HEK293T (cell line): ENCODE measurements at regions not wholly inside any gene's neighbourhood (a gene's known extent, or its start where the extent isn't known, plus 50 kb on each side); places are given as distances from the start of the nearest gene placed in this dataset.

Experiments used
- CTCF ChIA-PET: fragments of 350-600 bp; formaldehyde crosslinking; extraction: SDS; loops from one replicate; lab custom pipeline; 2021; ENCODE audit warnings: antibody characterized with exemption, inconsistent platforms; lab: Yijun Ruan, JAX
- POLR2A ChIA-PET: fragments of 350-600 bp; formaldehyde crosslinking; extraction: SDS; loops from one replicate; lab custom pipeline; 2020; ENCODE audit warnings: antibody characterized with exemption, inconsistent platforms; lab: Yijun Ruan, JAX
- DNase-seq: peaks from one replicate; pipeline ENCODE4 v3.0.0; 2012; ENCODE audit warnings: mixed read lengths; ENCODE audit errors: extremely low spot score
- ARNT ChIP-seq: fragments of 450-650 bp; IDR thresholded peaks from 2 replicates; pipeline ENCODE4 v1.6.1; 2017; ENCODE audit warnings: mild to moderate bottlenecking
- BHLHE40 ChIP-seq: fragments of 450-650 bp; IDR thresholded peaks from 2 replicates; pipeline ENCODE4 v1.6.1; 2016; ENCODE audit warnings: mild to moderate bottlenecking, moderate library complexity, borderline replicate concordance
- CTBP1 ChIP-seq: fragments of 450-650 bp; IDR thresholded peaks from 2 replicates; pipeline ENCODE4 v1.6.1; 2016; ENCODE audit warnings: borderline replicate concordance
- ELF4 ChIP-seq: fragments of 450-650 bp; IDR thresholded peaks from 2 replicates; pipeline ENCODE4 v1.6.1; 2017; ENCODE audit warnings: antibody characterized with exemption
- FOXA1 ChIP-seq: fragments of 450-650 bp; IDR thresholded peaks from 2 replicates; pipeline ENCODE4 v1.6.1; 2016; ENCODE audit warnings: mild to moderate bottlenecking
- FOXK2 ChIP-seq: fragments of 450-650 bp; IDR thresholded peaks from 2 replicates; pipeline ENCODE4 v1.6.1; 2016; ENCODE audit warnings: mild to moderate bottlenecking
- FOXM1 ChIP-seq: fragments of 450-650 bp; IDR thresholded peaks from 2 replicates; pipeline ENCODE4 v1.6.1; 2017; ENCODE audit warnings: mild to moderate bottlenecking, borderline replicate concordance
- HDGF ChIP-seq: fragments of 450-650 bp; IDR thresholded peaks from 2 replicates; pipeline ENCODE4 v1.6.1; 2017; ENCODE audit warnings: antibody characterized with exemption, borderline replicate concordance
- L3MBTL2 ChIP-seq: fragments of 450-650 bp; conservative IDR thresholded peaks from 2 replicates; pipeline ENCODE4 v1.6.1; 2016; ENCODE audit warnings: mild to moderate bottlenecking
- LEF1 ChIP-seq: fragments of 450-650 bp; IDR thresholded peaks from 2 replicates; pipeline ENCODE4 v1.6.1; 2017; ENCODE audit warnings: mild to moderate bottlenecking, borderline replicate concordance
- NFRKB ChIP-seq: fragments of 450-650 bp; IDR thresholded peaks from 2 replicates; pipeline ENCODE4 v1.6.1; 2016; ENCODE audit warnings: mild to moderate bottlenecking, moderate library complexity
- PKNOX1 ChIP-seq: fragments of 450-650 bp; IDR thresholded peaks from 2 replicates; pipeline ENCODE4 v1.6.1; 2016
- SP1 ChIP-seq: fragments of 450-650 bp; IDR thresholded peaks from 2 replicates; pipeline ENCODE4 v1.6.1; 2017
- SUZ12 ChIP-seq: fragments of 450-650 bp; IDR thresholded peaks from 2 replicates; pipeline ENCODE4 v1.6.1; 2016; ENCODE audit warnings: mild to moderate bottlenecking
- TARDBP ChIP-seq: fragments of 450-650 bp; IDR thresholded peaks from 2 replicates; pipeline ENCODE4 v1.6.1; 2016
- ZNF384 ChIP-seq: fragments of 450-650 bp; IDR thresholded peaks from 2 replicates; pipeline ENCODE4 v1.6.1; 2016

DNA sequence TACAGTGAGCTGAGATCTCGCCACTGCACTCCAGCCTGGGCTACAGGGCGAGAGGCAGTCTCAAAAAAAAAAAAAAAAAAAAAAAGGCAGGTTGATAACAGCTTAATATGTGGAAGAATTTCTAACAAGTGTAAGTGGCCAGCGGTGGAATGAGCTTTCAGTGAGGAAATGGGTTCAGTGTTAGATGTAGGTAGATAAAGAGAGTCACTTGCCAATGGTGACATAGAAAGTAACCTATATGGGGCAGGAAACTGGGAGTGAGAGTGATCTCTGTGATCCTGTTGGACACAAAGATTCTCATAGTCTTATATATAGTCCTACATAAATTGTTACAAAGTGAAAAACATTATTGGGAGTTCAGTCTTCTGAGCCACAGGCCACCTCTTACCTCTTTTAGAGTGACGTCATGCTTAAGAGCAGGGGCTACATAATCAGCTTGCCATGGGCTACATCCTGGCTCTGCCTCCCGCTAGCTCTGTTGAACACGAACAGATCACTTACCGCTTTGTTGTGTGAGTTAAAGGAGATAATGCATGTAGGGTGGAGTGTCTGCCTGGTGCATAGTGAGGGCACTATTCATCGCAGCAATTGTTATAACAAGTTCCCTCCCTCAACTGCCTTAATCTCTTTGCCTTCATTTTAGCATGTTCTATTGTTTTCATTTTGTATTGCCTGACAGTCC, 110.2 kb upstream of the ELAC2 start:
- TF ChIP-seq L3MBTL2 (no peak), ZNF384 (no peak), FOXK2 (no peak), FOXM1 (no peak), ELF4 (no peak), SP1 (no peak)
- ChIA-PET CTCF (no interaction called here), POLR2A (no interaction called here)
- DNase-seq: no peak

DNA sequence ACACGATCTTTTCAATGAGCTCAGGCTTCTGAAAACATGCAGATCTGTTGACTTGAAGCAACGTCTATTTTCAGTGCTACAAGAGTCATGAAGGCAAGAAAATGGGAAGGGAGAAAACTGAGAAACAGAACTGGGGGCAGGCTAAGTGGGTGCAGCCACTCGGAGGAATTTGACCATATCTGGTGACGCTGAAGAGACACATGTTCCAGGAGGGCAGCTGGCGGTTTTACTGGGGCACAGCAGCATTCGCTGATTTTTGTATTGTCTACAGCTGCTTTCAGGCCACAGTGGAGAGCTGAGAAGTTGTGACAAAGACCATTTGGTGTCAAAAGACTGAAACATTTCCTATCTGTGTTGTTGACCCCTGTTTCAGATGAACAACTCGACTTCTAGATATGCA, 103.0 kb upstream of the ELAC2 start:
- CTCF ChIA-PET: no interaction called here
- POLR2A ChIA-PET: no interaction called here
- TF ChIP-seq HDGF (no peak), FOXA1 (no peak), TARDBP (no peak), FOXM1 (no peak), BHLHE40 (no peak), L3MBTL2 (no peak), NFRKB (no peak), SUZ12 (no peak), ELF4 (no peak), CTBP1 (no peak), ARNT (no peak)
- no peak for DNase-seq

DNA sequence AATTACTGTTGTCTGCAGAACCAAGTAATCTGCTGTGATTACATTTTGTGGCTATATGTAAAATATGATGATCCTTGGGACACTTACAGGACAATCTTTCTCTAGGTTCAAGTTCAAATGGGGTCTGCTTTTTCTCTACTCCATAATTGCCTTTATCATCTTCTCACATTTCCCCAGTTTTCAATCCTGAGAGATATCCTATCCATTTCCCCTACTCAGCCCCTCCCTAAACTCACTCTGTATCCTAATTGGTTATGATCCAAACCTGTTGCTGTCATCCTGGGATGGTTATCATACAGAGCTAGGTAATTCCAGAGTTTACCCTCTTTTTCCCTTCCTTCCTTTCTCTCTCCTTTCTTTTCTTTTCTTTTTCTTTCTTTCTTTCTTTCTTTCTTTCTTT, 100.5 kb upstream of the ELAC2 start:
- CTCF ChIA-PET: no interaction called here
- POLR2A ChIA-PET: no interaction called here
- DNase-seq: no peak

GRCh38 chr17:13117616-13118015, 99.8 kb upstream of the ELAC2 start:
- DNase-seq: no peak
- ChIA-PET CTCF (no interaction called here), POLR2A (no interaction called here)
- no peak for TF ChIP-seq ARNT
- TF ChIP-seq HDGF: no peak
- TF ChIP-seq PKNOX1: no peak
- no peak for TF ChIP-seq NFRKB
- no peak for TF ChIP-seq TARDBP
- no peak for TF ChIP-seq ELF4
- no peak for TF ChIP-seq LEF1
- TF ChIP-seq SP1: no peak
- TF ChIP-seq ZNF384: no peak
- no peak for TF ChIP-seq FOXA1
- TF ChIP-seq L3MBTL2: no peak
- TF ChIP-seq CTBP1: no peak
- TF ChIP-seq FOXK2: no peak
- no peak for TF ChIP-seq SUZ12
- TF ChIP-seq FOXM1: no peak

More for the DNA sequence above, 100.5 kb upstream of the ELAC2 start:
- TF ChIP-seq BHLHE40: no peak
- TF ChIP-seq ZNF384: no peak
- no peak for TF ChIP-seq ARNT
- TF ChIP-seq FOXM1: no peak
- no peak for TF ChIP-seq PKNOX1
- TF ChIP-seq NFRKB: no peak
- no peak for TF ChIP-seq LEF1
- no peak for TF ChIP-seq L3MBTL2
- TF ChIP-seq TARDBP: no peak
- TF ChIP-seq SUZ12: no peak
- TF ChIP-seq SP1: no peak
- no peak for TF ChIP-seq ELF4
- TF ChIP-seq CTBP1: no peak
- no peak for TF ChIP-seq FOXK2
- TF ChIP-seq FOXA1: no peak
- no peak for TF ChIP-seq HDGF

DNA sequence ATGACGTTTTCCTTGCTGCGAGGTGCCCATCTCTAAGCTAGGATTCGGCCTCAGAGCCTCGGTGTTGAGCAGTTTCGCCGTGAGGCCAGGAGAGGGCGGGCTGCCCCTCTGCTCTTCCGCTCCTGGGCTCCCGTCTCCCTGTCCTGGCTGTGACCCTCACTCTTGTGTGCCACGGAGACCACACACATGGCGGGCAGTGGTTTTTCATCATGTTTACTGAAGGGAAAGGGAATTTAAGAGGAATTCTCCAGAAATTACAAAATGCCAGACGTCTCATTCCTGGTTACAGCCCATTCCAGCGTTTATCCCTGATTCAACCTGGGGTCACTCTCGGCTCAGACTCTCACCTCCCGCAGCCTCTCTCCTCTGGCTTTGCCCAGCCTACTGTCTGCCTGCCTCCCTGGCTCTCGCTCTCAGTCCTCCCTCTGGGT, 96.8 kb upstream of the ELAC2 start:
- no peak for TF ChIP-seq LEF1
- TF ChIP-seq FOXM1: no peak
- no peak for TF ChIP-seq SP1
- no peak for TF ChIP-seq PKNOX1
- no peak for TF ChIP-seq CTBP1
- TF ChIP-seq ZNF384: no peak
- no peak for TF ChIP-seq L3MBTL2
- TF ChIP-seq NFRKB: no peak
- no peak for TF ChIP-seq ELF4
- TF ChIP-seq HDGF: no peak
- no peak for TF ChIP-seq FOXA1
- TF ChIP-seq SUZ12: no peak
- no peak for TF ChIP-seq BHLHE40
- TF ChIP-seq TARDBP: no peak
- no peak for TF ChIP-seq FOXK2
- no peak for TF ChIP-seq ARNT
- ChIA-PET POLR2A (no interaction called here), CTCF (interaction anchor here (0.6 to 0.8 kb wide), 3 partner anchors 35 to 138 kb away, joined by 3 read pairs; no protein-coding TSS in a partner anchor)
- peak; percentile 82 for DNase-seq
